Left forelimb (tissue), 1 donor: ENCODE measurements at regions not wholly inside any gene's neighbourhood (a gene's known extent, or its start where the extent isn't known, plus 50 kb on each side); places are given as distances from the start of the nearest gene placed in this dataset.
"Not testable (repeated sequence)": the region's sequence is repeated elsewhere in the genome, so short reads cannot be mapped to it uniquely, and the experiment has no call there.

Source experiments
- DNase-seq: peaks from one replicate; pipeline ENCODE4 v3.0.0-alpha.2; 2018; ENCODE audit warnings: low spot score

- DNase-seq: no peak
These were observed 552.5 kb upstream of the CRIM1 start for GRCh38 chr2:35803126-35803525.

DNA sequence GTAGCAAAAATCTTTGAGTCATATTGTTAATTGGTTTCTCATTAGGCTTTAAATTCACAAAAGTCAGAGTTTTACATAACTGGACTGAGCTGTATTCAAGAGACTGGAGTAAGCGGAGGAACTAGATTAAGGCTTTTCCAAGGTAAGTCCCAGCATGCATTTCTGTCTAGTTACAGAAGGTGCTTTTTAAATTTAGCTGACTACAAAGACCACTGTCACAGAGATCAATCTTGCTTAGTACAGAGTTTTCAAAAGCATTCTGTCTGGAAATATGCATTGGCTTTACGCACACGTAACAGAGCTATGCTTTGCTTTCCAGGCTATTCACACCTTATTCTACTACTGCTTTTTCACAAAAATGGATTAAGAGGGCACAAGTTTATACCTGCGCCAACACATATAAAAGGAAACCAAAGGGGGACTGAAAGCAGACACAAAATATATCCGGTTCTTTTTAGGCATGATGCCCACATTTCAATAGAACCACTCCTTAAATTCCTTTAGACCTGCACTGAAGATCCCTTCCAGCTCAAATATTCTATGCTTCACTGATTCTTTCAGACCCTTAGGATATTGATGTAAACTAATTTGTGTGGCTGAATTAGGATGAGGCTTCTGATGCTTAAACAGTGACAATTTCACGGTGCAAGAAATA, 560.7 kb upstream of the CRIM1 start:
- DNase-seq: no peak

DNA sequence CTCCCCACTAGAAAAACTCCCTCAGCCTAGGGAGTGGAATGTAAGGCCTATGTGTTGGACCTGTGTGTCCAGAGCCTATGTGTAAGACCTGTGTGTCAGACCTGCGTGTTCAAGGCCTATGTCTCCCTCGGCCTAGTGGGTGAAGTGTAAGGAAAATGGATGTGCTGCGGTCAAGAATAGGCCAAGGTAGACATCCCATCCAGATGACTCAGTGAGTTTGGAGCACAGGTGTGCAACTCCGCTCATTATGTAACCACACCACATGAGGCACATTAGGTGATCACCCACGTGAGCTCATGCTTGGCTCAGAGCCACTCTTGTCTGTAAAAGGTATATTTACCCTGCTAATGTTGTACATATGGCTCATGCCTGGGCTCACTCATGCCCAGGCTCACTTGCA, 565.3 kb upstream of the CRIM1 start:
- no peak for DNase-seq

DNA sequence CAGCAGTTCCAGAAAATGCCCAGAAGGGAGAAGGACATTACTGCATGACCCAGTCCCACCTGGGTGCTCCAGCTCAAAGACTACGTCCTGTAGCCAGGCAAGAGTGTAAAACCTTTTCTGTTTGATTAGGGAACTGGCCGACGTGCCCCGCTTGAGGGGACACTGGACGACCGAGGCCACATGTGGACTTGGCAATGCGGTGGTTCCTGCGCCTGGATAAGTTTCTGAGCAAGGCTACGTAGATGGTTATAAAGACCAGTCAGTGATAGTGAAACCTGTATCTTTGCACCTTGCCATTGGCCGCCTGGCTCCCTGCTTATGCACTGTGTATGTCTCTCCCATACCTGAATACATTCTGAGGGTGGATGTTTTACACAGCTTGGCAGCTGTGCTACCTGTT, 567.0 kb upstream of the CRIM1 start:
- no peak for DNase-seq

GRCh38 chr2:35787302-35788031, 568.1 kb upstream of the CRIM1 start:
- no peak for DNase-seq

- DNase-seq: no peak
These were observed 570.0 kb upstream of the CRIM1 start for GRCh38 chr2:35785564-35785963.

DNA sequence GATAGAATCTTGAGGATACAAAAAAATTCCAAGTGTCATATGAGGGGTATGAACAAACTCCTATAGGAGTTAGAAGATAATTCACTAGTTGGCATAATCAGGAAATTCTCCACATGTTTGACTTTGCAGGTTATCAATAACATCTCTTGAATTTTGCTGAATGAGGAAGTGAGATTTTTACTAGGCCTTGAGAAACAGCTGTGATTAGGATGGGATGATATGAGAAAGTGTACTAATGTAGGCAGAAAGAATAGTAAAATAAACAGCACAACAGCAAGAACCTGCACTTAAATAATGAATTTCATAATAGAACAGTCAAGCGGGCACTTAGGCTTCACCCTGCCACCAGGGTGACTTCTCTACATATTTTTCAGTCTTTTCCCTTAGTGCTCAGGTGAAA, 570.8 kb upstream of the CRIM1 start:
- no peak for DNase-seq

DNA sequence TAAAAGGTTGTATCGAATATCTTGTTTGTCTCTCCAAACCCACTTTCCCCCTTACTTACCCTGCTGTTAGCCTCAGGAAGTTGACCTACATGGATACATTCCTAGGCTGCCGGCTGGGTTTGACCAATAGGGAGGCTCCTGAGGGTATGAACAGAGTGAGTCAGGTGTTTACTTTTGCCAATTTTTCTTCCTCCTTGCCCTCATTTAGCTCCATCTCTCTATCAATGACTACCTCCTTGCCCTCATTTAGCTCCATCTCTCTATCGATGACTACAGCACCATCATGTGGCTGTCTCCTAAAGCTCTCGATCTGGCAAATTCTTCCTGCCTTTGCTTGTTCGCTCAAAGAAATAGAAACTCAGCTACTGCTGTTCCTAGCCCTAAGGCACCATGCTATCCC, 571.9 kb upstream of the CRIM1 start:
- DNase-seq: no peak

DNA sequence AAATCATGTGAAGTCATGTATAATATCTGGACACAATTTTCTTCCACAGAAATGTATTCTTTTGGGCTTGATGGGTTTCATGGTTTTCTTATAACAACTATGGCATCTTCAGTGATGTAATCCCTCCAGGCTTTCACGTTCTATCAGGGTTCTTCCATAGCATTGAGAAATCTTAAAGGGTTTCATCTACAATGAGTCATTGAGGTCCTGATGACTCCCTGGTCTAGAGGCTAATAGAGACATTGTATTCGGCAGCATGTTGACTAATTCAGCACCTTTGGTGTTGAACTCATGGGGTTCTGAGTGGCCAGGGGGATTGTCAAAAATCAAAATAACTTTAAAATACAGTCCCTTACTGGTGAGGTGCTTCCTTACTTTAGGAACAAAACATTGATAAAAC, 614.0 kb upstream of the CRIM1 start:
- no peak for DNase-seq

DNA sequence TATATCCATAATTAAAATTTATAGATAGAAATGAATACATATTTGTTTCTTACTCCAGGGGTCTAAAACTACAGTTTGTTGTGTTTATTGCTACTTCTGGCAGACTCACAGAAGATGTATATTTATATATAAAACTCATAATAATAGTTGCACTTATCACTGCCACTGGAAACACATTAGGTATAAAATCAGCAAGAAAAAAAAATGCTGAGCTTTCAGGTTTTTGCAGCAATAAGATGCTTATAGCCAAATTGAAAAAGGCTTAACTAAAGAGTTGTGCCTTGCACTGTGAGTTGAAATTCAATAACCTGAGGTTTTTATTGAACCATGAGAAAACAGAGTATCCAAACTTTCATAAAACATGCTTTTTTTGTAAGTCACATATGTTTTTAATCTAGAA, 623.9 kb upstream of the CRIM1 start:
- DNase-seq: no peak

GRCh38 chr2:35714883-35715282, 640.7 kb upstream of the CRIM1 start:
- DNase-seq: no peak

DNA sequence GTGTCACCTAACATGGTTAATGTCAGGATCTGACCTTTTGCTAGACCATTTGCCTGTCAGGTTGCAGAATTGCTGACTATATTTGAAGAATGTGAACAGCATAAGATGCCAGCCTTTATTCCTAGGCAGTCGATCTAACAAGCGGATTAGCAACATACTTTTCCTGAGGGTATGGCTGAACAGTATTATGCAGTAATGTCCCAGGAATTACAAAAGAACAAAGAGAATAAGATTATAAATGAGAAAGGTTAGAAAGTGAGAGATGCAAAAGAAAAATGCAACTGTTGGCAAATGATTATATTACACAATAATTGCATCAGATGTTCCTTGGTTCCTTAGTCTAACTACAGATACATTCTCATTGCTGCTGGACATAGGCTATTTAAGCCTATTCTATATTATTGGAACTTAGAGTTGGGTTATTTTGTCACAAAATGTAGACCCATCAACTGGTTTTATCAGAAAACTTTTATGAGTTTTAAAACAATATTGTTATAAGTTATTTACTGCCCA, 647.1 kb upstream of the CRIM1 start:
- DNase-seq: no peak

GRCh38 chr2:35688309-35688708, 667.3 kb upstream of the CRIM1 start:
- no peak for DNase-seq

GRCh38 chr2:35651688-35652323, 703.8 kb upstream of the CRIM1 start:
- DNase-seq: no peak

GRCh38 chr2:35614640-35615039, 740.9 kb upstream of the CRIM1 start:
- no peak for DNase-seq

GRCh38 chr2:35606394-35606793, 749.2 kb upstream of the CRIM1 start:
- no peak for DNase-seq

- no peak for DNase-seq
These were observed 757.3 kb upstream of the CRIM1 start for GRCh38 chr2:35598310-35598709.

DNA sequence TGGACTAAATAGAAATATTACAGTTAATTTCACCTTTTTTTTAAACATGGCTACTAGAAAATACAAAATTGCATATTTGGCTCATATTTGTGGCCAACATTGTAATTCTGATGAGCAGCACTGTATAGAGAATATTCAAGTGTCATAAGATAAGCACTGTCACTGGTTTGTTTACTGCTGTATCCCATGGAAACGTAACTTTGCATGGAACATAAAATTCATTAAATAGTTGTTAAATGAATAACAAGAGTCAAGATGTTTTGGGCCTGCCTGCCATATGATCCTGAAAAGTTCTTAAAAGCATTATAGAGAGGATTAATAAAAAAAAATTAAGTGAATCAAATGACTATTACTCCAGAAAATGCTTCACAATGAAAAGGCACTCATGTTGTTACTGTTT, 763.7 kb upstream of the CRIM1 start:
- DNase-seq: no peak

DNA sequence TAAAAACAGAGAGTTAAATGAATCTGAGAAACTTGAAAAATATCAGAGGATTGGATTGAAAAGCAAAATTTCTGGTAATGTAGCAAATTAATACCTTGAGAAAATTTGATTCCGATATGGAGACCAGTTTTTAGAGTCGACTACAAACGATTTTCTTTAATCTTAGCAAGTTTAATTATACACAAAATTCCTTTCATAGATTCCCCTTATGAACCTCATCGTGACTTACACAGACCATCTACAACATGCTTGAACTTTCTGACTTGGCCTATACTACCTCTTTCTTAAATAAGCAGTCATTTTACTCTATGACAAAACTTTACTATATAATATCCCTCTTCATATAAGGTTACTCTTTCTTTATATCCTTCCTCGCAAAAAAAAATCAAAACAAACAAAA, 769.6 kb upstream of the CRIM1 start:
- no peak for DNase-seq

DNA sequence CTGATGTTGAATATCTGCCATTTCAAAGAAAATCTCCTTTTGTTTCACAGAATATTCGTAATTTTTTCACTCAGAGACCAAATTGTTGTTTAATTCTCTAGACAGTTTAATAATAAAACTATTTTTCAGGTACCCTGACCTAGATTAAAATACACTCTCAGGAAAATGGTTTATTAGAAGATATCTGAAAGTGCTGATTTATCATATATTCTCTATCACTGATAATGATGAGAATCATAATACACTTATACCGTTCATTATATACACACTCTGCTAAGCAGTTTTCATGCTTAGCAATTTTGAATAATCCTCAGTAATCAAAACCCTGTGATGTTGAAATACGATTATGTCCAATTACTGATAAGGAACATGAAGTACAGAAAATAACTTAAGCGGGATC, 772.9 kb upstream of the CRIM1 start:
- DNase-seq: no peak

- DNase-seq: no peak
These were observed 774.6 kb upstream of the CRIM1 start for GRCh38 chr2:35580956-35581355.

DNA sequence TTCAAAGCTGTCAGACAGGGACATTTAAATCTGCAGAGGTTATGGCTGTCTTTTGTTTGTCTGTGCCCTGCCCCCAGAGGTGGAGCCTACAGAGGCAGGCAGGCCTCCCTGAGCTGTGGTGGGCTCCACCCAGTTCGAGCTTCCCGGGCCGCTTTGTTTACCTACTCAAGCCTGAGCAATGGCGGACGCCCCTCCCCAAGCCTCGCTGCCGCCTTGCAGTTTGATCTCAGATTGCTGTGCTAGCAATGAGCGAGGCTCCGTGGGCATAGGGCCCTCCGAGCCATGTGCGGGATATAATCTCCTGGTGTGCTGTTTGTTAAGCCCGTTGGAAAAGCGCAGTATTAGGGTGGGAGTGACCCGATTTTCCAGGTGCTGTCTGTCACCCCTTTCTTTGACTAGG, 787.0 kb upstream of the CRIM1 start:
- not testable (repeated sequence) for DNase-seq

DNA sequence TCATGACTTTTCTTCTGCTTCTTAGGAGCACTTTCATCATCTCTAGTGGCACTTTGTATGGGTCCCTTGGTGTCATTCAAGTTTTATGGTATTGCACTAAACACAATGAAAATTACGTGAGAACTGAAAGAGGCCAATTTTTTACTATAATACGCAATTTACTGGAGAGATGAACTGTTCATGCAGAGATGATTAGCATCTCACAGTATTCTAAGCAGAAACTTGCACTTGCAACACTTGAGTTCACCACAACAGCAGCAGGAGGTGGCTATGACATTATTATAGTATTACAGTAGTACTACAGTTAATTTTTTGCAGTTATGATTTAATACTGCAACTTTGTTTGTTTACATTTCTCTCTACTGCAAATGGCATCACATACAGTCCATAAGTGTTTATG, 793.1 kb upstream of the CRIM1 start:
- no peak for DNase-seq
